ENCODE measurements at regions not wholly inside any gene's neighbourhood (a gene's known extent, or its start where the extent isn't known, plus 50 kb on each side); places are given as distances from the start of the nearest gene placed in this dataset.

DNA sequence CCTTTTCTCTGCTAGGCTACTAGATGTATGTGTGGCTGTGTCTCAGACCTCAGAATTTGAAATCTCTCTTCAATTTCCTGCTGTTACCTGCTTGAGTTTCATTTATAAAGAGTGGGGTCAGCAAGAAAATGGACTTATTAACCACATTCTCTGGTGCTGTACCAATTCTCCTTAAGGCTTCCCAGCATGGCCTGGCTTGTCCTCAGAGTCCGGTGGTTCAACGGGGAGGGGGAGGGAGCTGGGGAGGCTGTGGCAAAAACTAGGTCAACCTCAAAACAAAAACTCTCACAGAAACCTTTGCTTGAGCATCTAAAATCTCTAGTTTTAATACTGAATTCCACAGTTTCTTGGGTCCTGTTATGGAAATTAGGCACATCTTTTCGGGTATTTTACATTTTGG lies 389.1 kb upstream of the COBL start:
- no peak for TF ChIP-seq CTCF (IDR thresholded peaks at IDR 0.05; ENCODE audit: insufficient read depth, low read depth, low read length)
- no peak for TF ChIP-seq EZH2 (IDR thresholded peaks at IDR 0.05; ENCODE audit: insufficient read depth, low read length)

All from astrocyte (in vitro differentiated cells and primary cell).